Daoy (cell line): ENCODE measurements at regions not wholly inside any gene's neighbourhood (a gene's known extent, or its start where the extent isn't known, plus 50 kb on each side); places are given as distances from the start of the nearest gene placed in this dataset.

Experiments used
- DNase-seq: peaks from one replicate; pipeline ENCODE4 v3.0.0-alpha.2; 2015; ENCODE audit warnings: low read depth

- no peak for DNase-seq
These were observed 193.7 kb downstream of the TTC39B start for GRCh38 chr9:15113288-15113687.

GRCh38 chr9:15111071-15111470 lies 195.9 kb downstream of the TTC39B start:
- no peak for DNase-seq

- peak; percentile 2 for DNase-seq
These were observed 194.7 kb upstream of the FREM1 start for GRCh38 chr9:15104826-15105420.

- no peak for DNase-seq
These were observed 193.1 kb upstream of the FREM1 start for GRCh38 chr9:15103290-15103689.

GRCh38 chr9:15101095-15101494 lies 190.9 kb upstream of the FREM1 start:
- DNase-seq = no peak

GRCh38 chr9:15100571-15100970 lies 190.3 kb upstream of the FREM1 start:
- DNase-seq = no peak

- no peak for DNase-seq
These were observed 186.7 kb upstream of the FREM1 start for GRCh38 chr9:15096972-15097371.

GRCh38 chr9:15086778-15087324 lies 176.6 kb upstream of the FREM1 start:
- DNase-seq = no peak

- DNase-seq = no peak
These were observed 176.0 kb upstream of the FREM1 start for GRCh38 chr9:15086156-15086763.

GRCh38 chr9:15081021-15081753 lies 171.0 kb upstream of the FREM1 start:
- DNase-seq = no peak

- no peak for DNase-seq
These were observed 170.2 kb upstream of the FREM1 start for GRCh38 chr9:15080401-15080800.

GRCh38 chr9:15079989-15080388 lies 169.8 kb upstream of the FREM1 start:
- no peak for DNase-seq

- DNase-seq = no peak
These were observed 167.9 kb upstream of the FREM1 start for GRCh38 chr9:15077946-15078729.

GRCh38 chr9:15073620-15074019 lies 163.4 kb upstream of the FREM1 start:
- DNase-seq = no peak

- no peak for DNase-seq
These were observed 160.5 kb upstream of the FREM1 start for GRCh38 chr9:15070716-15071115.

GRCh38 chr9:15069106-15069505 lies 158.9 kb upstream of the FREM1 start:
- no peak for DNase-seq

GRCh38 chr9:15068261-15068660 lies 158.0 kb upstream of the FREM1 start:
- DNase-seq = no peak

- no peak for DNase-seq
These were observed 148.8 kb upstream of the FREM1 start for GRCh38 chr9:15059003-15059402.

- no peak for DNase-seq
These were observed 148.0 kb upstream of the FREM1 start for GRCh38 chr9:15058236-15058635.

GRCh38 chr9:15055284-15055683 lies 145.1 kb upstream of the FREM1 start:
- DNase-seq = peak; percentile 1

GRCh38 chr9:15048772-15049171 lies 138.5 kb upstream of the FREM1 start:
- no peak for DNase-seq

GRCh38 chr9:15047028-15047551 lies 136.9 kb upstream of the FREM1 start:
- DNase-seq = no peak
